GM18520 (cell line): ENCODE measurements at regions not wholly inside any gene's neighbourhood (a gene's known extent, or its start where the extent isn't known, plus 50 kb on each side); places are given as distances from the start of the nearest gene placed in this dataset.

ENCODE experiments used
- ATAC-seq: cut with Tn5 transposase; IDR thresholded peaks from one replicate; pipeline ENCODE4 v1.9.1; 2021; ENCODE audit not compliant: unreplicated experiment

DNA sequence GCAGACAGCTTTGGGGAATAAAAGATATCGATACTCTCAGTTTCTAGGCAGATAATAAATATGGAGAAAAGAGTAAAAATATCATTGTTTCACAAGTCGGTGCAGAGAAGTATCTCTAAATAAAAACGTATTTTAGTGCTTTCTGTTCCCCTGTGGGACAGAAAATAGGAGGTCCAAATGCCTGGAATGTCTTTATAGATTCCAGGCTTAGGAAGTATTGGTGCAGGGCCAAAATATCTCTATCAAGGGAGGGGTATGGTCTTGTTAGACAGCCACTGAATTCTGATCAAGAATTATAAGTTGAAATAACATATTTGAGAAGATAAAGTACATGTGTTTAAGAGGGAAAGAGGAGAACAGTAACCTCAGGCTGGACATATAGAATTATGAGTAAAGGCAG, 596.4 kb downstream of the PCDH18 start:
- no peak for ATAC-seq

- no peak for ATAC-seq
Measured at GRCh38 chr4:136935305-136935704, 597.0 kb downstream of the PCDH18 start.

DNA sequence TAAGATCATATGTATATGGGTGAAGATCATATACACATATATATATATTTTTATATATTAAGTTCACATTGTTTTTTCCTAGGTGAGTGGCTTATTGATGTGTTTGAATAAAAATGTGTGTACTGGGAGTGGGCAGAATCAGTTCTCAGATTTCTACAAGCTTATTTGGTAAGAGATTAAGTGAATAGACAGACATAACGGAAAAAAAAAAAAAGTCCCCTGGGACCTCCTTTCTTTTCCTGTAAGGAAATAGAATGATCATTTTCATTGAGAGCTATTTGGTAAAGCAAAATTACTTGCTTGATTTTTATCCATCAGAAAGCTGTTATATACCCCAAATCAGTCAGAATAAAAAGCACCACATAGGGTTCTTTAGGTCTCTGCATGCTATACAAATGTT, 597.7 kb downstream of the PCDH18 start:
- ATAC-seq: no peak

DNA sequence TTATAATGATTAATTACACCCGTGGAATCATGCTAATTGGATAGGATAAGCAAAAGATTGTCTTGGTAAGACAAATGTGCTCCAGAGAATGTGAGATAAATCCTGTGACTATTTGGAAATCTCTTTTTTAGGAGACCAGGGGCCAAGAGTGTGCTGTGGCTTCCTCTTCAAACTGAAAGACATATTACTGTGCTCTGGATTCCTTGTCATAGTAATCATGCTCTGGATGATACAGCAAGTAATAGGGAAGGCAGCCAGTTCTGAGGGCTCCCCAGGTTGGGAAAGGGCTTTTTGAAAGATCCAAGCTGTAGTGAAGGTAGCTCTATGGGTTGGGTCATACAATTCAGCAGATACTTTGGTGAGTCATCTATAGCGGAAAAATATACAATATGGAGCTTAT, 600.5 kb downstream of the PCDH18 start:
- no peak for ATAC-seq

DNA sequence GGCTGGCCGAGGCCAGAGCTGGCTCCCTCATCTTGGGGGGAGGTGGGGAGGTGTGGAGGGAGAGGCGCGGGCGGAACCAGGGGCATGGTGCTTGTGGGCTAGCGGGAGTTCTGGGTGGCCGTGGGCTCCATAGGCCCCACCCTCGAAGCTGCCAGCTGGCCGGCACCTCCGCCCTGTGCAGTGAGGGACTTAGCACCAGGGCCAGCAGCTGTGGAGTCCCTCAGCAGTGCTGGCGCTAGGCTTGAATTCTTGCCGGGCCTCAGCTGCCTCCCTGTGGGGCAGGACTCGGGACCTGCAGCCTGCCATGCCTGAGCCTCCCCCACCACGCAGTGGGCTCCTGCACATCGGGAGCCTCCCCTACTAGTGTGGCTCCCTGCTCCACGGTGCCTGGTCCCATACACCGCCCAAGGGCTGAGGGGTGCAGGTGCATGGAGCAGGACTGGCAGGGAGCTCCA, 603.3 kb downstream of the PCDH18 start:
- ATAC-seq: no peak

DNA sequence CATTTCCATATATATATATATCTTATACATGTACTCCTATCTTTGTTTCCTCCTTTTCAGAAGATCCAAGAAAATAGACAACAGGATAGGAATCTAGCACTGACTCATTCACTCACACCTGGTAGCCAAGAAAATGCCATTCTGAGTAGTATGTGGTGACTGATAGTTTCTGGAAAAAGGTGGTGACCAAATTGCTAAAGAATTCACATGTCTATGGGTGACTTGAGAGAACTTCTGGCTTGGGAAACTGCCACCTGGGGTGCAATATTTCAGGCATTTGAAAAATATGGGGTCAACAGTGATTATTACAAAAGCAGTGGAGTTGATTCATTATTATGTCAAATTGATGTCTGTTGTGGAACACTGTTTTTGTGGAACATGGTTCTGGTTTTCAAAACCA, 605.1 kb downstream of the PCDH18 start:
- ATAC-seq: no peak

- no peak for ATAC-seq
Measured at GRCh38 chr4:136925203-136925602, 607.1 kb downstream of the PCDH18 start.

DNA sequence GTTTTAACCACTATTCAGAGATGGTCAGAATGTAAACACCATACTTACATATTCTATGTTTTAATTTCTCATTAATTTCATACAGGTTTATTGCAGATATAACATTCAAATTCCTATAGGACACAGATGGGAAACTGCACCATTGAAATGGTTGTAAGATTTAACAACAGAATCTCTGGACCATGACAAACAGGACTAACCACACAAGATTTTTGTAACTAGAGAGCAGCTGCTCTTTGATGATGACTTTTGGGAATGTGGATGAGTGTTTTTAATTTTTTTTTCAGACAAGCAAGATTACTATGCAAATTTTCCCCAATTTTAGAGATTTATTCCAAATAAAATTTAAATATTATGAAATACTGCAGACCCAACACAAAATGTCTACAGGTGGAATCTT, 610.2 kb downstream of the PCDH18 start:
- ATAC-seq: no peak

DNA sequence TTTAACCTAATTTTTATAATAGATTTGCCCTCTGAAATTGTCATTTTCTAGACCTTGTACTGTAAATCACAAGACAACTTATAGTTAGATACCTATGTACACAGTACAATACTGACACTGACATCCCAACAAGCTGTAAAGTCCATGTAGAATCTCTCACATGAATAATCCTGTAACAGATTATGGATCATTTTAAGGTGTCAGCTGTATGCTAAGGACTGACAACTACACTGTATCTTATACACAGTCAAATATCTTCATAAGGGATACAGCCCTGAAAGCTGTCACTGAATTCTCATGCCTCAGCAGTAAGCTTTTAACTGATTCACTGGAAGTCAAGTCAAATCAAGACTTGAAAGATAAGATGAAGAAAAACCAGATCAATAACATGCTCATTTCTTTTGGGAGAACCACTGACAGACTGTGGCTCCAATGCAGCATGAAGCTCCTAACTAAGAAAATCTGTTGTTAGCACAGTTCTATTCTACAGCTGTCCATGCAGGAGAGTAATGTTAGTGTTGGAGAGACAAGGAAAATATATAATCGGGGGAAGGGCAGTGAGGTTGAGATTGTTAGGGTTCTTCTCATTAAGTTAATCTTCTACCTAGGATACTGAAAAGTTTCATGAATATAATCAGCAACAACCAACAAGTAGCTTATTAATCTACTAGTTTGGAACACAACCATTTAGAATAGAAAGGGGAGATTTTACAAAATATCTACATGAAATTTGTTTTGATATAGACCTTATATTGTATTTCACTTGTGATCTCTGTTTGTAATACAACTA, 612.0 kb downstream of the PCDH18 start:
- ATAC-seq: no peak

DNA sequence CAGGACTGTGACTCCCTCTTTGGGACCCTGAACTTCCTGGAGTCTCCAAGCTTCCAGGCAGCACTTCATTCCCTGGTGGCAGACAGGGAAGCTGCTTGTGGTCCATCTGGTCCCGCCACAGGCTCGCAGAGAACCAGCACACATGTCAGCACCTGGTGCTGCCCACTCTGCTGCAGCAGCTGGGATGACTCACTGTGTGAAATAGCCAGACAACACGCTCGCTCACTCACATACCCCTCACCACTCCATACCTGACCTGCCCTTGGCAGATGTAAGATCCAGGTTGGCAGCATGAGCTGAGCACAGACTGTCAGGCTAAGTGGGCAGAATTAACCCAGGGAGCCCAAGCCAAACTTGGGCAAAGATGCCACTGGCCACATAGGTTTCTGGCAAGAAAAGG, 613.5 kb downstream of the PCDH18 start:
- ATAC-seq: no peak

- no peak for ATAC-seq
Measured at GRCh38 chr4:136917312-136918110, 614.8 kb downstream of the PCDH18 start.

DNA sequence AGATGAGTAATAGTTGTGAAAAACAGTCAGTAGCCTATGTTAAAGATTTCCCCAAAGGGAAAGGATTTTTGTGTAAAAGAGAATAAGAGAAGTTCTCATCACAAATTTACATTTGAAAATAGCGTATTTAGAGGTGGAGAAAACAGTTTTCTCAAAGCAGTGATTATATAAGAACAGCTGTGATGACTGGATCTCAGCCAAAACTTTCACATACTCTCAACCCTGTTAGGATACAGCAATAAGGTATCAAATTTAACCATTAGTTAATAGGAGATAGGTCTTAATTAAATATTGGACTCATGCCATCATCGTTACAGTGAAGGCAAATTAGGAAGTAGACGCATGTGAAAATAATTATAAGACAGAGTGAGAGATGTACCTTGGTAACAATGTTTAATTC, 622.7 kb downstream of the PCDH18 start:
- no peak for ATAC-seq

DNA sequence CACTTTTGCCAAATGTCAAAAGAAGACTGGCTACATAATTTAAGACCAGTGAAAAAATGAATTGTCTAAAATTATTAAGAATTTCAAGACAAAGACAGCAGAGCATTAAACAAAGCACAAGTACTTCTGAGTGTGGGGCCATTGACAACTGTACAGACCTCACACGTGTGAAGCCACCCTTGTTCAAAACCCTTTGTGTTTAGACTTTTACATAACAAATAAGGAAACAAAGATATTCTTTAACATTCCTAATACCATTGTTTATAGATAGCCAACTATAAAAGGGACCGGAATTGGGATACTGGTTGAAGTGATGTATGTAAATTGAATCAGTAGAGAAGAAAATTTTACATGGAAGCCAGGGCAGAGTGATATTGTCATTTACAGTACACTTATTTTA, 624.2 kb downstream of the PCDH18 start:
- ATAC-seq: no peak

DNA sequence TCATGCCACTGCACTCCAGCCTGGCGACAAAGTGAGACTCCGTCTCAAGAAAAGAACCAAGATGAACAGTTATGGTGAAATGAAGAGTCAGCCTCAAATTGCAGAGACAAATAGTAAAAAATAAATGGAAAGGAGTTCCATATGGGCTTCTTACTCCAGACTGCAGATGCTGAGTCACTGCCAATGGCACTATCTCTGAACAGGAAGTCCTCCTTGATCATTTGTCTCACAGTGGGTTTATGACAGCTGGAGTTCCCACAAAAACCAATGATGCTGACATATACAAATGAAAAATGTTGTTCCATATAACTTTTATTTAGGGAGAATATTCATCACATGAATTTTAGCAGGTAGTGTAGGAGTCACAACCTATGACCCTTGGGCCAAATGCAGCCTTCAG, 631.6 kb downstream of the PCDH18 start:
- no peak for ATAC-seq

- ATAC-seq: no peak
Measured at GRCh38 chr4:136898590-136899248, 633.6 kb downstream of the PCDH18 start.

DNA sequence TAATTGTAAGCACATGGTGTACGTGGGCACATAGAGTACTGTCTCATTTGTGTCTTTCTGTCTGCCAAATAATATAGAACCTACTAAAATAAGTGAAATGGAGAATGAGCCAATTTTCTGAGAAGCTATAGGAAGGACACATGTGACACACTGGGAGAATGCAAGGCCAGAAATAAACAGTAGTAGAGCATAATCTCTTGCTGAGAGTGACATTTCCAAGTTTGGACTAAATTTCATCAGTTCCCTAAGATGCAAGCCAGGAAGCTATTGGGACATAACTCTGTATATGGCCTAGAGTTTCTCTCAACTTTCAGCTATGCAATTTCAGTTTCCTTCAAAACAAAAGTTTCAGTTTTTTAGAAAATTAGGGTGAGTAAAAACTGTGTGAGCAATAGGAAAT, 638.7 kb downstream of the PCDH18 start:
- ATAC-seq: no peak

GRCh38 chr4:136881666-136882065, 650.6 kb downstream of the PCDH18 start:
- no peak for ATAC-seq

GRCh38 chr4:136873555-136873954, 658.7 kb downstream of the PCDH18 start:
- ATAC-seq: no peak

- no peak for ATAC-seq
Measured at GRCh38 chr4:136867465-136867864, 664.8 kb downstream of the PCDH18 start.

GRCh38 chr4:136865526-136865925, 666.8 kb downstream of the PCDH18 start:
- ATAC-seq: no peak

- peak; percentile 91 for ATAC-seq
Measured at GRCh38 chr4:136864604-136865185, 667.6 kb downstream of the PCDH18 start.
